ENCODE measurements at regions not wholly inside any gene's neighbourhood (a gene's known extent, or its start where the extent isn't known, plus 50 kb on each side); places are given as distances from the start of the nearest gene placed in this dataset.
"Not testable (repeated sequence)": the region's sequence is repeated elsewhere in the genome, so short reads cannot be mapped to it uniquely, and the experiment has no call there.

GRCh38 chr16:8084302-8084701, 506.0 kb downstream of the TMEM114 start:
- Histone ChIP-seq H3K9me3 (ENCODE audit: severe bottlenecking) (no peaks in the 10 kb centered on the region), H3K4me3 (ENCODE audit: severe bottlenecking) (no peak overlapping the region), H3K36me3 (ENCODE audit: low read depth) (no peaks in the 10 kb centered on the region), H3K27ac (ENCODE audit: poor library complexity, severe bottlenecking) (no peak overlapping the region), H3K27me3 (ENCODE audit: insufficient read depth, poor library complexity, severe bottlenecking) (no peaks in the 10 kb centered on the region), H3K4me1 (ENCODE audit: insufficient read depth, poor library complexity, severe bottlenecking) (no peaks in the 10 kb centered on the region)
- ATAC-seq (ENCODE audit: low read depth) (no peak), DNase-seq (ENCODE audit: low spot score) (no peak)
- TF ChIP-seq, protein P1, sequence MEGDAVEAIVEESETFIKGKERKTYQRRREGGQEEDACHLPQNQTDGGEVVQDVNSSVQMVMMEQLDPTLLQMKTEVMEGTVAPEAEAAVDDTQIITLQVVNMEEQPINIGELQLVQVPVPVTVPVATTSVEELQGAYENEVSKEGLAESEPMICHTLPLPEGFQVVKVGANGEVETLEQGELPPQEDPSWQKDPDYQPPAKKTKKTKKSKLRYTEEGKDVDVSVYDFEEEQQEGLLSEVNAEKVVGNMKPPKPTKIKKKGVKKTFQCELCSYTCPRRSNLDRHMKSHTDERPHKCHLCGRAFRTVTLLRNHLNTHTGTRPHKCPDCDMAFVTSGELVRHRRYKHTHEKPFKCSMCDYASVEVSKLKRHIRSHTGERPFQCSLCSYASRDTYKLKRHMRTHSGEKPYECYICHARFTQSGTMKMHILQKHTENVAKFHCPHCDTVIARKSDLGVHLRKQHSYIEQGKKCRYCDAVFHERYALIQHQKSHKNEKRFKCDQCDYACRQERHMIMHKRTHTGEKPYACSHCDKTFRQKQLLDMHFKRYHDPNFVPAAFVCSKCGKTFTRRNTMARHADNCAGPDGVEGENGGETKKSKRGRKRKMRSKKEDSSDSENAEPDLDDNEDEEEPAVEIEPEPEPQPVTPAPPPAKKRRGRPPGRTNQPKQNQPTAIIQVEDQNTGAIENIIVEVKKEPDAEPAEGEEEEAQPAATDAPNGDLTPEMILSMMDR (IDR thresholded peaks at IDR 0.05; ENCODE audit: poor library complexity, severe bottlenecking): no peak

- TF ChIP-seq, protein P1 (IDR thresholded peaks at IDR 0.05; ENCODE audit: poor library complexity, severe bottlenecking): no peak
- Histone ChIP-seq H3K36me3 (ENCODE audit: low read depth) (no peaks in the 10 kb centered on the region), H3K9me3 (ENCODE audit: severe bottlenecking) (no peaks in the 10 kb centered on the region), H3K4me3 (ENCODE audit: severe bottlenecking) (no peak overlapping the region), H3K27ac (ENCODE audit: poor library complexity, severe bottlenecking) (no peak overlapping the region), H3K4me1 (ENCODE audit: insufficient read depth, poor library complexity, severe bottlenecking) (no peaks in the 10 kb centered on the region), H3K27me3 (ENCODE audit: insufficient read depth, poor library complexity, severe bottlenecking) (no peaks in the 10 kb centered on the region)
- no peak for DNase-seq (ENCODE audit: low spot score)
- no peak for ATAC-seq (ENCODE audit: low read depth)
These were observed 506.8 kb downstream of the TMEM114 start for GRCh38 chr16:8083560-8083959.

DNA sequence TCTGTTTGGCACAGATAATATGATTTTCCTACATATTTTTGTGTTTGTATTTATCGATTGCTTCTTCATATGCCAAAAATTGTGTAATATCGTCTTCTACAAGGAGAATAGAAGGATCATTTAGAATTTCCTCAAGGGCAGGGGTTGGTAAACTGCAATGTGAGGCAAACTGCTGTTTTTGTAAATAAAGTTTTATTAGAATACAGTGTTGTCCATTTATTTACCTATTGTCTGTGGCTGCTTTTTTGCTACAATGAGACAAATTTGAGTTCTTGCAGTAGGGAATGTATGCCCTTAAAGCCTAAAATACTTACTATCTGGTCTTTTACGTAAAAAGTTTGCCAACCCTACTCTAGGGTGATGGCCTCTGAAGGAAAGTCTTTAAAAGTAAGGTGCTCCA, 509.5 kb downstream of the TMEM114 start:
- Histone ChIP-seq H3K4me1 (ENCODE audit: insufficient read depth, poor library complexity, severe bottlenecking) (no peaks in the 10 kb centered on the region), H3K4me3 (ENCODE audit: severe bottlenecking) (no peak overlapping the region), H3K27ac (ENCODE audit: poor library complexity, severe bottlenecking) (no peak overlapping the region), H3K36me3 (ENCODE audit: low read depth) (no peaks in the 10 kb centered on the region), H3K9me3 (ENCODE audit: severe bottlenecking) (no peaks in the 10 kb centered on the region), H3K27me3 (ENCODE audit: insufficient read depth, poor library complexity, severe bottlenecking) (no peaks in the 10 kb centered on the region)
- TF ChIP-seq, protein P1 (IDR thresholded peaks at IDR 0.05; ENCODE audit: poor library complexity, severe bottlenecking): no peak
- ATAC-seq (ENCODE audit: low read depth) (no peak), DNase-seq (ENCODE audit: low spot score) (no peak)

- H3K9me3 ChIP-seq (ENCODE audit: severe bottlenecking): no peaks in the 10 kb centered on the region
- H3K36me3 ChIP-seq (ENCODE audit: low read depth): no peaks in the 10 kb centered on the region
- TF ChIP-seq, protein P1 (IDR thresholded peaks at IDR 0.05; ENCODE audit: poor library complexity, severe bottlenecking): no peak
- H3K27me3 ChIP-seq (ENCODE audit: insufficient read depth, poor library complexity, severe bottlenecking): no peaks in the 10 kb centered on the region
- ATAC-seq (ENCODE audit: low read depth): no peak
- H3K27ac ChIP-seq (ENCODE audit: poor library complexity, severe bottlenecking): no peak overlapping the region
- H3K4me3 ChIP-seq (ENCODE audit: severe bottlenecking): no peak overlapping the region
- DNase-seq (ENCODE audit: low spot score): no peak
- H3K4me1 ChIP-seq (ENCODE audit: insufficient read depth, poor library complexity, severe bottlenecking): no peaks in the 10 kb centered on the region
These were observed 515.0 kb downstream of the TMEM114 start for GRCh38 chr16:8075271-8075670.

DNA sequence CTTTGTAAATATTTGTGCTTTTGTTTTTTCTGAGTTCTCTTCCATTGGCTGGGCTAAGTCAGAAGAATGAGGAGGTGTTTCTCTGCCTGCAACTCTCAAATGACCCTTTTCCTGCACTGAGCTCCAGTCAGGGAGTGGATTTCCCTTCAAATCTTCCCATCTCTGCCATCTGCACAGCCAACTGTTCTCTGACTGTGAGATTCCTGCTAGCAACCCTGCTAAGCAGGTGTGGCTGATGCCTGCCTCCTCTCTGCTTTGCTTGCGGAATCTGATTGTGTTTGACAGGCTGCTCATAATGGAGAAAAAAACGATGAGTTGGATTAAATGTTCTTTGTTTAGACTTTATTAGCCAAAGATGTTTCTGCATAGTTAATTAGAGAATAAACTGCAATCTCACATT, 519.8 kb downstream of the TMEM114 start:
- no peak for DNase-seq (ENCODE audit: low spot score)
- H3K36me3 ChIP-seq (ENCODE audit: low read depth): no peaks in the 10 kb centered on the region
- H3K27me3 ChIP-seq (ENCODE audit: insufficient read depth, poor library complexity, severe bottlenecking): no peaks in the 10 kb centered on the region
- no peak overlapping the region for H3K4me3 ChIP-seq (ENCODE audit: severe bottlenecking)
- H3K27ac ChIP-seq (ENCODE audit: poor library complexity, severe bottlenecking): no peak overlapping the region
- ATAC-seq (ENCODE audit: low read depth): no peak
- H3K4me1 ChIP-seq (ENCODE audit: insufficient read depth, poor library complexity, severe bottlenecking): no peaks in the 10 kb centered on the region
- TF ChIP-seq, protein P1 (IDR thresholded peaks at IDR 0.05; ENCODE audit: poor library complexity, severe bottlenecking): no peak
- no peaks in the 10 kb centered on the region for H3K9me3 ChIP-seq (ENCODE audit: severe bottlenecking)

GRCh38 chr16:8068225-8068624, 522.1 kb downstream of the TMEM114 start:
- not testable (repeated sequence) for H3K27ac ChIP-seq (ENCODE audit: poor library complexity, severe bottlenecking); H3K9me3 ChIP-seq (ENCODE audit: severe bottlenecking); H3K4me1 ChIP-seq (ENCODE audit: insufficient read depth, poor library complexity, severe bottlenecking); DNase-seq (ENCODE audit: low spot score); ATAC-seq (ENCODE audit: low read depth); H3K27me3 ChIP-seq (ENCODE audit: insufficient read depth, poor library complexity, severe bottlenecking); H3K4me3 ChIP-seq (ENCODE audit: severe bottlenecking); H3K36me3 ChIP-seq (ENCODE audit: low read depth)

Measured in RWPE2 (cell line).